ENCODE measurements at regions not wholly inside any gene's neighbourhood (a gene's known extent, or its start where the extent isn't known, plus 50 kb on each side); places are given as distances from the start of the nearest gene placed in this dataset.

- no peaks in the 10 kb centered on the region for H3K27me3 ChIP-seq
- H3K27ac ChIP-seq: no peak overlapping the region
- H3K9me3 ChIP-seq: no peaks in the 10 kb centered on the region
- H3K4me1 ChIP-seq: no peaks in the 10 kb centered on the region
- no peak for TF ChIP-seq CTCF (IDR thresholded peaks at IDR 0.05)
- no peak for TF ChIP-seq POLR2A (IDR thresholded peaks at IDR 0.05)
- no peak overlapping the region for H3K4me3 ChIP-seq
- H3K36me3 ChIP-seq: no peaks in the 10 kb centered on the region
- no peak for DNase-seq
These were observed 462.3 kb upstream of the ADGRL3 start for GRCh38 chr4:60737858-60738257.

- Histone ChIP-seq H3K27me3 (no peaks in the 10 kb centered on the region), H3K4me3 (no peak overlapping the region), H3K27ac (no peak overlapping the region), H3K9me3 (no peaks in the 10 kb centered on the region), H3K4me1 (no peaks in the 10 kb centered on the region), H3K36me3 (no peaks in the 10 kb centered on the region)
- TF ChIP-seq CTCF (IDR thresholded peaks at IDR 0.05) (no peak), POLR2A (IDR thresholded peaks at IDR 0.05) (no peak)
- no peak for DNase-seq
These were observed 456.5 kb upstream of the ADGRL3 start for GRCh38 chr4:60743654-60744053.

DNA sequence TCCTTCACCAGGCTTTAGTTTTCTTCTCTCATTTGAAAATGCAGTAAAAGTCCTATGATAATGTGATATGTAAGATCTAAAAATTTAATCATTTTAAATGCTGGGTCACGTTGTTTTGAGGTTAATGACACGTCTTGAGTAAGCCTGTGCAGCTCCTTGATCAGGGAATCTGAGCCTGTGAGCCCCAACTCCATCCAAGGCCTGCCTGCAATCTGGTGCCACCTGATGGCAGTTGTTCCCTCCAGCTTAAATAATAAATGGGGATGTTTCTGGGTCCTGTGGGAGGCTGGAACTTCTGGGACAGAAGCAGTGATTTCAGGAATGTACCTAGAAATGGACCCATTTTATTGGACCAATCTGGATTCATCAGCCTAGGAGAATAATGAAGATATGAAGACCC, 455.4 kb upstream of the ADGRL3 start:
- no peaks in the 10 kb centered on the region for H3K36me3 ChIP-seq
- no peak for DNase-seq
- no peaks in the 10 kb centered on the region for H3K4me1 ChIP-seq
- H3K9me3 ChIP-seq: no peaks in the 10 kb centered on the region
- TF ChIP-seq POLR2A (IDR thresholded peaks at IDR 0.05) (no peak), CTCF (IDR thresholded peaks at IDR 0.05) (no peak)
- H3K27me3 ChIP-seq: no peaks in the 10 kb centered on the region
- no peak overlapping the region for H3K4me3 ChIP-seq
- no peak overlapping the region for H3K27ac ChIP-seq

- no peaks in the 10 kb centered on the region for H3K27me3 ChIP-seq
- no peaks in the 10 kb centered on the region for H3K36me3 ChIP-seq
- no peak for DNase-seq
- H3K4me1 ChIP-seq: no peaks in the 10 kb centered on the region
- no peak for TF ChIP-seq CTCF (IDR thresholded peaks at IDR 0.05)
- TF ChIP-seq POLR2A (IDR thresholded peaks at IDR 0.05): no peak
- H3K4me3 ChIP-seq: no peak overlapping the region
- H3K9me3 ChIP-seq: no peaks in the 10 kb centered on the region
- H3K27ac ChIP-seq: no peak overlapping the region
These were observed 454.1 kb upstream of the ADGRL3 start for GRCh38 chr4:60745800-60746571.

GRCh38 chr4:60750962-60751361, 449.2 kb upstream of the ADGRL3 start:
- TF ChIP-seq CTCF (IDR thresholded peaks at IDR 0.05): no peak
- TF ChIP-seq POLR2A (IDR thresholded peaks at IDR 0.05): no peak
- DNase-seq: no peak
- no peaks in the 10 kb centered on the region for H3K4me1 ChIP-seq

More at GRCh38 chr4:60750962-60751361, 449.2 kb upstream of the ADGRL3 start:
- H3K27me3 ChIP-seq: no peaks in the 10 kb centered on the region
- H3K9me3 ChIP-seq: no peaks in the 10 kb centered on the region
- H3K27ac ChIP-seq: no peak overlapping the region
- no peak overlapping the region for H3K4me3 ChIP-seq
- H3K36me3 ChIP-seq: no peaks in the 10 kb centered on the region

Data from Peyer's patch (tissue), 4 donors.